IPS-18c (cell line): ENCODE measurements at regions not wholly inside any gene's neighbourhood (a gene's known extent, or its start where the extent isn't known, plus 50 kb on each side); places are given as distances from the start of the nearest gene placed in this dataset.
A peak's percentile ranks its signal among the peaks of the same experiment; 100 is the strongest.
"Not testable (repeated sequence)": the region's sequence is repeated elsewhere in the genome, so short reads cannot be mapped to it uniquely, and the experiment has no call there.

Source experiments
- H3K4me3 ChIP-seq: 2 replicates; pipeline ENCODE4 v1.7.0; 2013; ENCODE audit warnings: low read depth, mild to moderate bottlenecking, low read length, moderate library complexity; ENCODE audit not compliant: insufficient read depth
- H3K9me3 ChIP-seq: one replicate; pipeline ENCODE4 v1.6.1; 2013; ENCODE audit warnings: mild to moderate bottlenecking, low read length, moderate library complexity; ENCODE audit not compliant: control insufficient read depth, insufficient read depth

GRCh38 chr20:7792150-7792869 lies 147.9 kb downstream of the HAO1 start:
- Histone ChIP-seq H3K4me3 (no peak overlapping the region), H3K9me3 (no peaks in the 10 kb centered on the region)

GRCh38 chr20:7798176-7798575 lies 142.1 kb downstream of the HAO1 start:
- Histone ChIP-seq H3K9me3 (no peaks in the 10 kb centered on the region), H3K4me3 (no peak overlapping the region)

- no peak overlapping the region for H3K4me3 ChIP-seq
- H3K9me3 ChIP-seq = no peaks in the 10 kb centered on the region
Observed at GRCh38 chr20:7799862-7800261, 140.4 kb downstream of the HAO1 start.

GRCh38 chr20:7803411-7804151 lies 136.7 kb downstream of the HAO1 start:
- not testable (repeated sequence) for H3K9me3 ChIP-seq
- peak overlapping the region; percentile 29; the same call in 1 of the 2 replicates for H3K4me3 ChIP-seq

GRCh38 chr20:7806831-7807230 lies 133.4 kb downstream of the HAO1 start:
- Histone ChIP-seq H3K4me3 (no peak overlapping the region), H3K9me3 (no peaks in the 10 kb centered on the region)

GRCh38 chr20:7817286-7817685 lies 123.0 kb downstream of the HAO1 start:
- Histone ChIP-seq H3K4me3 (no peak overlapping the region), H3K9me3 (no peaks in the 10 kb centered on the region)

- Histone ChIP-seq H3K4me3 (no peak overlapping the region), H3K9me3 (no peaks in the 10 kb centered on the region)
Observed at GRCh38 chr20:7818477-7818876, 121.8 kb downstream of the HAO1 start.

- H3K4me3 ChIP-seq = no peak overlapping the region
- no peaks in the 10 kb centered on the region for H3K9me3 ChIP-seq
Observed at GRCh38 chr20:7820897-7821296, 119.4 kb downstream of the HAO1 start.

- H3K4me3 ChIP-seq = no peak overlapping the region
- H3K9me3 ChIP-seq = no peaks in the 10 kb centered on the region
Observed at GRCh38 chr20:7822772-7823171, 117.5 kb downstream of the HAO1 start.

GRCh38 chr20:7828437-7828836 lies 111.8 kb downstream of the HAO1 start:
- Histone ChIP-seq H3K9me3 (no peaks in the 10 kb centered on the region), H3K4me3 (no peak overlapping the region)

GRCh38 chr20:7829031-7829430 lies 111.2 kb downstream of the HAO1 start:
- no peaks in the 10 kb centered on the region for H3K9me3 ChIP-seq
- no peak overlapping the region for H3K4me3 ChIP-seq

GRCh38 chr20:7829776-7830175 lies 110.5 kb downstream of the HAO1 start:
- no peaks in the 10 kb centered on the region for H3K9me3 ChIP-seq
- no peak overlapping the region for H3K4me3 ChIP-seq
